Neural cell (in vitro differentiated cells): ENCODE measurements at regions not wholly inside any gene's neighbourhood (a gene's known extent, or its start where the extent isn't known, plus 50 kb on each side); places are given as distances from the start of the nearest gene placed in this dataset.

Experiments
- H2AFZ ChIP-seq: fragments of 200-600, 300-800 bp; sonication (generic), shearing (Covaris generic); 2 replicates; pipeline ENCODE4 v1.6.0; 2014; ENCODE audit warnings: low read depth, mild to moderate bottlenecking, antibody characterized with exemption, low read length, moderate library complexity
- H3F3A ChIP-seq: fragments of 200-600 bp; shearing (Covaris generic); 2 replicates; pipeline ENCODE4 v1.6.1; 2016; ENCODE audit warnings: mild to moderate bottlenecking, moderate library complexity, mixed read lengths, antibody characterized with exemption, low read length; ENCODE audit not compliant: insufficient read depth, poor library complexity, severe bottlenecking
- H3K27ac ChIP-seq: fragments of 200-600, 300-800 bp; sonication (generic), shearing (Covaris generic); 2 replicates; pipeline ENCODE4 v1.5.1; 2014; ENCODE audit warnings: mild to moderate bottlenecking, low read length, moderate library complexity
- H3K27me3 ChIP-seq: fragments of 300-800, 200-600 bp; sonication (generic), shearing (Covaris generic); 2 replicates; pipeline ENCODE4 v1.6.0; 2014; ENCODE audit warnings: mild to moderate bottlenecking, low read depth, low read length, moderate library complexity; ENCODE audit not compliant: insufficient read depth
- H3K36me3 ChIP-seq: fragments of 300-800, 200-600 bp; sonication (generic), shearing (Covaris generic); 2 replicates; pipeline ENCODE4 v1.5.1; 2014; ENCODE audit warnings: mild to moderate bottlenecking, antibody characterized with exemption, low read length, moderate library complexity; ENCODE audit not compliant: insufficient read depth
- H3K4me2 ChIP-seq: fragments of 300-800, 200-600 bp; sonication (generic), shearing (Covaris generic); 2 replicates; pipeline ENCODE4 v1.6.0; 2014; ENCODE audit warnings: mild to moderate bottlenecking, low read length
- H3K4me3 ChIP-seq: fragments of 300-800, 200-600 bp; sonication (generic), shearing (Covaris generic); 2 replicates; pipeline ENCODE4 v1.5.1; 2014; ENCODE audit warnings: mild to moderate bottlenecking, low read length, moderate library complexity
- H3K79me2 ChIP-seq: fragments of 200-600 bp; shearing (Covaris generic); replicated peaks from 2 replicates; pipeline ENCODE4 v1.6.0; 2014; ENCODE audit warnings: mild to moderate bottlenecking, low read length, moderate library complexity; ENCODE audit not compliant: insufficient read depth
- H3K9ac ChIP-seq: fragments of 300-800, 200-600 bp; sonication (generic), shearing (Covaris generic); 2 replicates; pipeline ENCODE4 v1.6.1; 2016; ENCODE audit warnings: mild to moderate bottlenecking, low read length, mixed read lengths
- H3K9me2 ChIP-seq: fragments of 200-600 bp; shearing (Covaris generic); 2 replicates; pipeline ENCODE4 v1.6.1; 2016; ENCODE audit warnings: mild to moderate bottlenecking, low read length, mixed read lengths; ENCODE audit not compliant: insufficient read depth
- H3K9me3 ChIP-seq: fragments of 200-600, 300-800 bp; sonication (generic), shearing (Covaris generic); 2 replicates; pipeline ENCODE4 v1.6.1; 2016; ENCODE audit warnings: mild to moderate bottlenecking, mixed run types, low read length, moderate library complexity, mixed read lengths
- H4K20me1 ChIP-seq: fragments of 200-600 bp; shearing (Covaris generic); 2 replicates; pipeline ENCODE4 v1.6.1; 2016; ENCODE audit warnings: mild to moderate bottlenecking, mixed run types; ENCODE audit not compliant: insufficient read depth
- EP300 ChIP-seq: fragments of 450-650 bp; conservative IDR thresholded peaks from 2 replicates; pipeline ENCODE4 v1.6.1; 2014; ENCODE audit warnings: antibody characterized with exemption, mild to moderate bottlenecking, moderate library complexity; ENCODE audit not compliant: poor library complexity, severe bottlenecking
- RAD21 ChIP-seq: fragments of 450-650 bp; conservative IDR thresholded peaks from 2 replicates; pipeline ENCODE4 v1.6.1; 2014; ENCODE audit warnings: antibody characterized with exemption, mild to moderate bottlenecking, moderate library complexity
- SMC3 ChIP-seq: fragments of 450-650 bp; conservative IDR thresholded peaks from 2 replicates; pipeline ENCODE4 v1.6.1; 2014; ENCODE audit warnings: antibody characterized with exemption, mild to moderate bottlenecking, moderate library complexity; ENCODE audit not compliant: poor library complexity
- TAF1 ChIP-seq: IDR thresholded peaks from 2 replicates; pipeline ENCODE4 v1.6.1; 2012; ENCODE audit warnings: low read depth
- TF ChIP-seq, protein P1 (sequence below): IDR thresholded peaks from 2 replicates; pipeline ENCODE4 v1.6.1; 2012; ENCODE audit warnings: borderline replicate concordance
- TF ChIP-seq, protein P2 (sequence below): fragments of 450-650 bp; IDR thresholded peaks from 2 replicates; pipeline ENCODE4 v1.5.1; 2014; ENCODE audit warnings: antibody characterized with exemption, mild to moderate bottlenecking, moderate library complexity; ENCODE audit not compliant: poor library complexity, severe bottlenecking

DNA sequence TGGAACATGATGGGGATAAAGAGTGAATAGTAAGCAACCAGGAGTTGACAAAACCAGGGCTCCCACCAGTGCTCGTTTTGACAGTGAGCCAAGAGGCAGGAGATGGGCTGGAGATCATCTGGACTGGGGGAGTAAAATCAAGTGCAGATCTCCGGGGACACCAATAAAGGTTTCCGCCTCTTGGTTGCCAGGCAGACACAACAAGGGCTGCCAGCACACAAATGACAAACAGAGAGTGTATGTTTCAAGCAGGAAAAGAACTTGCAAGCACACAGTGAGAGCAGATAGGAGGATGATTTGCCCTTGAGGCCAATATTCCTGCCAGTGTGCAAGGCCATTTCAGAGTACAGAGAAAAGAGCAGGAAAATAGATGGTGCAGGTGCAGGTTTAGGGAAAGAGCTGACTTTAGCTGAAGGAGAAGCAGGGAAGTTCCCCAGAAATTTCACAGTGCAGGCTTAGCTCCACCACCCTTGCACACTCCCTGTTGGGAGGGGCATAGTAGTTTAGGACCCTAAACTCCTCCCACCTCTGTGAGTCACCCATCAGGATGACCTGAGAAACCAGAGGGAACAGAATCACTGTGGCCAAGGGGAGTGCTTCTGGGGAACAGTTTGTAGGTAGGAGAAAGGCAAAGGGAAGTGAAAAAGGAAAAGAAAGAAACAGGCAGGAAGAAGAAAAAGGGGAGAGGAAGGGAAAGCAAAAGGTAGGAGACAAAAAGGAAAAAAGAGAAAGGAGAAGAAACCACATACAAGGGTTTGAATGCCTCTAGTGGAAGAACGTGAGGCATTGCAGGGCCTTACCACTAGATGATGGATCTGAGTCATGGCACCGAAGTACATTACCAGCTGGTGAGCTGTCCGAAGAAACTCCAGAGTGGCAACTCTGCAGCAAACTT lies 404.4 kb downstream of the SLC6A15 start:
- TF ChIP-seq SMC3 (no peak), TAF1 (no peak), EP300 (no peak)
- TF ChIP-seq, protein P1, sequence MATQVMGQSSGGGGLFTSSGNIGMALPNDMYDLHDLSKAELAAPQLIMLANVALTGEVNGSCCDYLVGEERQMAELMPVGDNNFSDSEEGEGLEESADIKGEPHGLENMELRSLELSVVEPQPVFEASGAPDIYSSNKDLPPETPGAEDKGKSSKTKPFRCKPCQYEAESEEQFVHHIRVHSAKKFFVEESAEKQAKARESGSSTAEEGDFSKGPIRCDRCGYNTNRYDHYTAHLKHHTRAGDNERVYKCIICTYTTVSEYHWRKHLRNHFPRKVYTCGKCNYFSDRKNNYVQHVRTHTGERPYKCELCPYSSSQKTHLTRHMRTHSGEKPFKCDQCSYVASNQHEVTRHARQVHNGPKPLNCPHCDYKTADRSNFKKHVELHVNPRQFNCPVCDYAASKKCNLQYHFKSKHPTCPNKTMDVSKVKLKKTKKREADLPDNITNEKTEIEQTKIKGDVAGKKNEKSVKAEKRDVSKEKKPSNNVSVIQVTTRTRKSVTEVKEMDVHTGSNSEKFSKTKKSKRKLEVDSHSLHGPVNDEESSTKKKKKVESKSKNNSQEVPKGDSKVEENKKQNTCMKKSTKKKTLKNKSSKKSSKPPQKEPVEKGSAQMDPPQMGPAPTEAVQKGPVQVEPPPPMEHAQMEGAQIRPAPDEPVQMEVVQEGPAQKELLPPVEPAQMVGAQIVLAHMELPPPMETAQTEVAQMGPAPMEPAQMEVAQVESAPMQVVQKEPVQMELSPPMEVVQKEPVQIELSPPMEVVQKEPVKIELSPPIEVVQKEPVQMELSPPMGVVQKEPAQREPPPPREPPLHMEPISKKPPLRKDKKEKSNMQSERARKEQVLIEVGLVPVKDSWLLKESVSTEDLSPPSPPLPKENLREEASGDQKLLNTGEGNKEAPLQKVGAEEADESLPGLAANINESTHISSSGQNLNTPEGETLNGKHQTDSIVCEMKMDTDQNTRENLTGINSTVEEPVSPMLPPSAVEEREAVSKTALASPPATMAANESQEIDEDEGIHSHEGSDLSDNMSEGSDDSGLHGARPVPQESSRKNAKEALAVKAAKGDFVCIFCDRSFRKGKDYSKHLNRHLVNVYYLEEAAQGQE = no peak
- Histone ChIP-seq H2AFZ (no peak overlapping the region), H3K9me2 (no peaks in the 10 kb centered on the region), H3K9ac (no peak overlapping the region), H3K36me3 (no peaks in the 10 kb centered on the region), H3K27ac (no peak overlapping the region), H4K20me1 (no peaks in the 10 kb centered on the region), H3K9me3 (no peaks in the 10 kb centered on the region), H3K79me2 (no peaks in the 10 kb centered on the region), H3K27me3 (no peaks in the 10 kb centered on the region), H3K4me2 (no peak overlapping the region), H3K4me3 (no peak overlapping the region), H3F3A (no peaks in the 10 kb centered on the region)

DNA sequence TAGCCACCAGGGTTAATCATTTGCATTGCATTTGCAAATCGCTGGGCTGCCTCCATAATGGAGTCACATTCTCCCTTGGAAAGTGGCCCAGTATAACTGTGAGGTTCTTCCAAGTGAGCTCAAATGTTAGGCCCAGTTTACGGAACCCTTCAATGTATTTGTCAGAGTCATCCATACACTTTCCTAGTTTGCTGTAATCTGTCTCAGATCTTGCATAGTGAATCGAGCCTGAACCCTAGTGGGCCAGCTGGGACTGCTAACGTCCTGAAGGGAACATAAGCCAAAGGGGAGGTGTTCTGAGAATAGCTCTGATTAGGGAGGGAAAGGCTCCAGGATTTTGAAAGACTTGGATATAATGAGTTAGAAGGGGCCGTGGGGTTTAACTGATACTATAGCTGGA lies 406.3 kb downstream of the SLC6A15 start:
- H2AFZ ChIP-seq = no peak overlapping the region

More for the DNA sequence above, 406.3 kb downstream of the SLC6A15 start:
- Histone ChIP-seq H3K4me3 (no peak overlapping the region), H3F3A (no peaks in the 10 kb centered on the region), H4K20me1 (no peaks in the 10 kb centered on the region), H3K36me3 (no peaks in the 10 kb centered on the region), H3K27ac (no peak overlapping the region), H3K9me3 (no peaks in the 10 kb centered on the region), H3K9ac (no peak overlapping the region), H3K27me3 (no peaks in the 10 kb centered on the region), H3K4me2 (no peak overlapping the region), H3K9me2 (no peaks in the 10 kb centered on the region), H3K79me2 (no peaks in the 10 kb centered on the region)
- TF ChIP-seq, protein P1 = no peak
- TF ChIP-seq TAF1 (no peak), RAD21 (no peak), SMC3 (no peak)
- TF ChIP-seq, protein P2, sequence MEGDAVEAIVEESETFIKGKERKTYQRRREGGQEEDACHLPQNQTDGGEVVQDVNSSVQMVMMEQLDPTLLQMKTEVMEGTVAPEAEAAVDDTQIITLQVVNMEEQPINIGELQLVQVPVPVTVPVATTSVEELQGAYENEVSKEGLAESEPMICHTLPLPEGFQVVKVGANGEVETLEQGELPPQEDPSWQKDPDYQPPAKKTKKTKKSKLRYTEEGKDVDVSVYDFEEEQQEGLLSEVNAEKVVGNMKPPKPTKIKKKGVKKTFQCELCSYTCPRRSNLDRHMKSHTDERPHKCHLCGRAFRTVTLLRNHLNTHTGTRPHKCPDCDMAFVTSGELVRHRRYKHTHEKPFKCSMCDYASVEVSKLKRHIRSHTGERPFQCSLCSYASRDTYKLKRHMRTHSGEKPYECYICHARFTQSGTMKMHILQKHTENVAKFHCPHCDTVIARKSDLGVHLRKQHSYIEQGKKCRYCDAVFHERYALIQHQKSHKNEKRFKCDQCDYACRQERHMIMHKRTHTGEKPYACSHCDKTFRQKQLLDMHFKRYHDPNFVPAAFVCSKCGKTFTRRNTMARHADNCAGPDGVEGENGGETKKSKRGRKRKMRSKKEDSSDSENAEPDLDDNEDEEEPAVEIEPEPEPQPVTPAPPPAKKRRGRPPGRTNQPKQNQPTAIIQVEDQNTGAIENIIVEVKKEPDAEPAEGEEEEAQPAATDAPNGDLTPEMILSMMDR = no peak
